OCI-LY1 (cell line): ENCODE measurements at regions not wholly inside any gene's neighbourhood (a gene's known extent, or its start where the extent isn't known, plus 50 kb on each side); places are given as distances from the start of the nearest gene placed in this dataset.

Experiments used
- H2AFZ ChIP-seq: fragments of 200-600 bp; sonication (generic), shearing (Covaris generic); 2 replicates; pipeline ENCODE4 v1.6.0; 2014; ENCODE audit warnings: antibody characterized with exemption, mild to moderate bottlenecking, low read length
- H3F3A ChIP-seq: fragments of 200-600 bp; sonication (generic), shearing (Covaris generic); 2 replicates; pipeline ENCODE4 v1.6.0; 2014; ENCODE audit warnings: mild to moderate bottlenecking, antibody characterized with exemption, low read length, moderate library complexity; ENCODE audit not compliant: insufficient read depth
- H3K27ac ChIP-seq: fragments of 200-600 bp; sonication (generic); 2 replicates; pipeline ENCODE4 v1.5.1; 2014; ENCODE audit warnings: low read length, mixed run types, mild to moderate bottlenecking, low read depth; ENCODE audit not compliant: poor library complexity, severe bottlenecking
- H3K27me3 ChIP-seq: fragments of 200-600 bp; sonication (generic); 2 replicates; pipeline ENCODE4 v1.6.0; 2014; ENCODE audit warnings: antibody characterized with exemption, mild to moderate bottlenecking, low read length, moderate library complexity; ENCODE audit not compliant: insufficient read depth
- H3K36me3 ChIP-seq: fragments of 200-600 bp; sonication (generic); 2 replicates; pipeline ENCODE4 v1.6.1; 2014; ENCODE audit warnings: mild to moderate bottlenecking, antibody characterized with exemption, low read length, moderate library complexity, mixed read lengths; ENCODE audit not compliant: insufficient read depth
- H3K4me1 ChIP-seq: fragments of 200-600 bp; sonication (generic); 2 replicates; pipeline ENCODE4 v1.5.1; 2014; ENCODE audit warnings: mild to moderate bottlenecking, low read length, moderate library complexity; ENCODE audit not compliant: insufficient read depth, severe bottlenecking
- H3K4me2 ChIP-seq: fragments of 200-600 bp; sonication (generic), shearing (Covaris generic); 2 replicates; pipeline ENCODE4 v1.6.1; 2014; ENCODE audit warnings: low read length
- H3K4me3 ChIP-seq: fragments of 200-600 bp; sonication (generic); 2 replicates; pipeline ENCODE4 v1.5.1; 2014; ENCODE audit warnings: low read length, low read depth, mild to moderate bottlenecking, mixed read lengths; ENCODE audit not compliant: poor library complexity, severe bottlenecking
- H3K79me2 ChIP-seq: fragments of 200-600 bp; shearing (Covaris generic); 2 replicates; pipeline ENCODE4 v1.6.1; 2016; ENCODE audit warnings: mixed run types, low read length, mixed read lengths; ENCODE audit not compliant: insufficient read depth
- H3K9ac ChIP-seq: fragments of 200-600 bp; sonication (generic), shearing (Covaris generic); 2 replicates; pipeline ENCODE4 v1.6.1; 2014; ENCODE audit warnings: mild to moderate bottlenecking, low read length, mixed read lengths
- H3K9me2 ChIP-seq: fragments of 200-600 bp; sonication (generic), shearing (Covaris generic); 2 replicates; pipeline ENCODE4 v1.6.1; 2014; ENCODE audit warnings: low read depth, mild to moderate bottlenecking, low read length, mixed read lengths
- H3K9me3 ChIP-seq: fragments of 200-600 bp; shearing (Covaris generic); 2 replicates; pipeline ENCODE4 v1.6.1; 2014; ENCODE audit warnings: low read length, mixed read lengths
- H4K20me1 ChIP-seq: fragments of 200-600 bp; sonication (generic), shearing (Covaris generic); 2 replicates; pipeline ENCODE4 v1.6.0; 2016; ENCODE audit warnings: mild to moderate bottlenecking, low read length; ENCODE audit not compliant: insufficient read depth
- EZH2 ChIP-seq: fragments of 200-600 bp; sonication (generic), shearing (Covaris generic); IDR thresholded peaks from 2 replicates; pipeline ENCODE4 v1.8.0; 2017; ENCODE audit warnings: borderline replicate concordance, mixed run types, mild to moderate bottlenecking, antibody characterized with exemption, low read length, moderate library complexity, mixed read lengths
- TF ChIP-seq, protein P1 (sequence below): fragments of 200-600 bp; sonication (generic), shearing (Covaris generic); IDR thresholded peaks from 2 replicates; pipeline ENCODE4 v1.5.1; 2017; ENCODE audit warnings: mild to moderate bottlenecking, antibody characterized with exemption, low read length, moderate library complexity, mixed read lengths

GRCh38 chr2:146964494-146964893 lies 880.3 kb upstream of the ACVR2A start:
- Histone ChIP-seq H3K4me1 (no peaks in the 10 kb centered on the region), H3K9me2 (no peaks in the 10 kb centered on the region), H3K9me3 (no peaks in the 10 kb centered on the region), H3K9ac (no peak overlapping the region), H3K36me3 (no peaks in the 10 kb centered on the region), H3K4me2 (no peak overlapping the region), H3K79me2 (no peaks in the 10 kb centered on the region), H3K4me3 (no peak overlapping the region), H4K20me1 (no peaks in the 10 kb centered on the region), H3K27ac (no peak overlapping the region), H3K27me3 (no peaks in the 10 kb centered on the region), H3F3A (no peaks in the 10 kb centered on the region), H2AFZ (no peak overlapping the region)
- TF ChIP-seq, protein P1, sequence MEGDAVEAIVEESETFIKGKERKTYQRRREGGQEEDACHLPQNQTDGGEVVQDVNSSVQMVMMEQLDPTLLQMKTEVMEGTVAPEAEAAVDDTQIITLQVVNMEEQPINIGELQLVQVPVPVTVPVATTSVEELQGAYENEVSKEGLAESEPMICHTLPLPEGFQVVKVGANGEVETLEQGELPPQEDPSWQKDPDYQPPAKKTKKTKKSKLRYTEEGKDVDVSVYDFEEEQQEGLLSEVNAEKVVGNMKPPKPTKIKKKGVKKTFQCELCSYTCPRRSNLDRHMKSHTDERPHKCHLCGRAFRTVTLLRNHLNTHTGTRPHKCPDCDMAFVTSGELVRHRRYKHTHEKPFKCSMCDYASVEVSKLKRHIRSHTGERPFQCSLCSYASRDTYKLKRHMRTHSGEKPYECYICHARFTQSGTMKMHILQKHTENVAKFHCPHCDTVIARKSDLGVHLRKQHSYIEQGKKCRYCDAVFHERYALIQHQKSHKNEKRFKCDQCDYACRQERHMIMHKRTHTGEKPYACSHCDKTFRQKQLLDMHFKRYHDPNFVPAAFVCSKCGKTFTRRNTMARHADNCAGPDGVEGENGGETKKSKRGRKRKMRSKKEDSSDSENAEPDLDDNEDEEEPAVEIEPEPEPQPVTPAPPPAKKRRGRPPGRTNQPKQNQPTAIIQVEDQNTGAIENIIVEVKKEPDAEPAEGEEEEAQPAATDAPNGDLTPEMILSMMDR = no peak
- TF ChIP-seq EZH2 = no peak

DNA sequence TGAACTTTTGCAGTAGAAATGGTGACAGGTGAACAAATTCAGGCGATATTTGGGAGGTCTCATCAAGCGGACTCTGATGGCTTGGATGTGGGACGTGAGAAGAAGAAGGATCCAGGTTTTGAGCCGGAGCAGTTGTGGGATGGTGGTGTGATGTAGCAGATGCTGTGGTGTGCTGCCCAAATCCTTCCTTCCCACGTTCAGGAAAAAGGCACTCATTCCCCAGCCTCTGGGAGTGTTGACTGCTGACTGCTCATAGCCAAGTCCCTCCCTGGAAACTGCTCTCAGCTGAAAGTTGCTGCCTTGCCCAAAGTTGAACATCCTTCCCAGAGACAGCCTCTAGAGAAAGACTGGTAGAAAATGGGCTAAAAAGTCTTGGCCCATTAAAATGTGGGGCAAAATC lies 890.3 kb upstream of the ACVR2A start:
- TF ChIP-seq, protein P1 = no peak
- TF ChIP-seq EZH2 = no peak

DNA sequence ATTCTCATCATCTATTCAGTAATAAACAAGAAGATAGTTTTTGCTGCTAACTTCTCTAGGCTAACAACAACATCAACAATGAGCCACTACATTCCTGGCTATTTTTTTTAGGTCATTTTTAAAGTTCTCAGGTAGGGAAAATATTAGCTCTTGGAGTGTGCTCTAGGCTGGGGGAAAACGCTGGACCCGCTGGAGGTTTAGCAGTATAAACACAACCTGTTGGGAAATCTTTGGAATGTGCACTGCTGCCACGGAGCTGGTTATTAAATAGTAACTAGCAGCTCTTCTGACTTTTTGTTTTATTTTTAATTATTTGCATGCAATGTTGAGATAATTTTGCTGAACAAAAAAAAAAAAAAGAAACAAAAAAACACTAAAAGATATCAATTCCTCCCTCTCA lies 892.1 kb upstream of the ACVR2A start:
- no peaks in the 10 kb centered on the region for H3K36me3 ChIP-seq
- H3F3A ChIP-seq = no peaks in the 10 kb centered on the region
- no peak overlapping the region for H3K4me3 ChIP-seq
- H3K27me3 ChIP-seq = no peaks in the 10 kb centered on the region
- no peak overlapping the region for H3K4me2 ChIP-seq
- TF ChIP-seq EZH2 = no peak
- TF ChIP-seq, protein P1 = no peak
- no peaks in the 10 kb centered on the region for H3K9me3 ChIP-seq
- no peak overlapping the region for H2AFZ ChIP-seq
- H3K27ac ChIP-seq = no peak overlapping the region
- H3K4me1 ChIP-seq = no peaks in the 10 kb centered on the region
- no peaks in the 10 kb centered on the region for H4K20me1 ChIP-seq
- no peak overlapping the region for H3K9ac ChIP-seq
- H3K9me2 ChIP-seq = no peaks in the 10 kb centered on the region
- H3K79me2 ChIP-seq = no peaks in the 10 kb centered on the region

More for the DNA sequence above, 890.3 kb upstream of the ACVR2A start:
- Histone ChIP-seq H3K79me2 (no peaks in the 10 kb centered on the region), H3F3A (no peaks in the 10 kb centered on the region), H2AFZ (no peak overlapping the region), H3K4me2 (no peak overlapping the region), H4K20me1 (no peaks in the 10 kb centered on the region), H3K4me3 (no peak overlapping the region), H3K27me3 (no peaks in the 10 kb centered on the region), H3K36me3 (no peaks in the 10 kb centered on the region), H3K9me2 (no peaks in the 10 kb centered on the region), H3K9me3 (no peaks in the 10 kb centered on the region), H3K27ac (no peak overlapping the region), H3K4me1 (no peaks in the 10 kb centered on the region), H3K9ac (no peak overlapping the region)
